CMK (cell line): ENCODE measurements at regions not wholly inside any gene's neighbourhood (a gene's known extent, or its start where the extent isn't known, plus 50 kb on each side); places are given as distances from the start of the nearest gene placed in this dataset.
"Not testable (repeated sequence)": the region's sequence is repeated elsewhere in the genome, so short reads cannot be mapped to it uniquely, and the experiment has no call there.

Source experiments
- DNase-seq: peaks from one replicate; pipeline ENCODE4 v3.0.0-alpha.2; 2010; ENCODE audit warnings: low read depth

DNA sequence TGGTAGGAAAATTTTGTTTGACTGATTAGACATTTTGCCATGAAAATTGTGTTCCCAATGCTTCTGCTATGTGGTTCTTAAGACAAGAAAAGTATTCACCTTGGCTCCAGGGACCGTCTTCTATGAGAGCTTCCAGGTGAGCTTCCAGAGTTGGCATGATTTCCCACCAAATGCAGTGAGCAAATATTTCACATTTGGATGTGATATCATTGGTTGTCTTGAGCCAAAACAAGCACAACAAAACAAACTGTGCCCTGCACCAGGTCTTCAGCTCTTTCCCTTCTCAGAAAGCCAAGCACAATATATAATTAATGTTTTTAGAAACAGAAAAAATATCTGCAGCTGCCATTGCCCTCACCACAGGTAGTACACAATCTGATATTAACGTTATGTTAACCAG is 1009.0 kb downstream of the PLA2G4A start:
- DNase-seq: no peak

DNA sequence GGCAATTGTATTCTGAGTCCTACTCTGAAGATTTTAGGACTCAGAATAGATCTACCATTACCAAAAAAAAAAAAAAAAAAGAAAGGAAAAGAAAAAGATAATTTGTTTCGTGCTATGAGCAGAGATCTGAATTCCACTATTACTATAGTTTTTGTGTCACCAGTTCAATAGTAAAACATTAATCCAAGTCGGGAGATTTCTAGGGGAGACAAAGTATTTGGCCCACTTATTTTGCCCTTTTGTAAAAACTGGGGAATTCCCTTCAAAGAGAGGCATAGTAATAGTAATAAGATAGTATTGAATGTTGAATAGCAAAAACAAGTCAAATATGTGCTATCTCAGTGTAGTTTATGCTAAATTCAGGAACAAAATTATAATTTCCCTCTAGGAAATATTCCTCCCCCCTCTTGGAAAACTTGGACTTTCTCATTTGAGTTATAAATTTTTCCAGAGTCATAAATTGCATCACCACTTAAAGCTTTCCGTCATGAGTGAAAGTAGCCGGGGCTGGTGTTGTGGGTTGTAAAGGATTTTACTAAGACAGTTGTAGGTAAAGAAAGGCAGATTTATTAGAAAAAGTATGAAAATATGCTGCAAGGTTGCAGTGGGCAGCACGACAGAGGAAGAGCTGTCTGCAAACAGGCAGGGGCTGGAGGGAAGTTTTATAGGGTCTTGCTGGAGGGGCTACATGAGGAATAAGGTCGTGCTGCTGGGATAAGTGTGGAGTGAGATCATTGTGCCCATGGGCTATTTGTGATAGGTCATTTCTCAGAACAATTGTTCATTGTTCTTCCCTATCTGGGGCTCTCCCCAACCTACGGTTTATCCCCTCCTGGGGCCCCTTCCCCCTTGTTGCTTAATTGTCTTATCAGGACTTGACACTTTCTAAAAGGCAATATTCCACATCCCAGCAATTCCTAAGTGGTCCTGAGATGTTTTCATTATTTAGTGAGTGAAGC is 1009.9 kb downstream of the PLA2G4A start:
- DNase-seq: no peak

DNA sequence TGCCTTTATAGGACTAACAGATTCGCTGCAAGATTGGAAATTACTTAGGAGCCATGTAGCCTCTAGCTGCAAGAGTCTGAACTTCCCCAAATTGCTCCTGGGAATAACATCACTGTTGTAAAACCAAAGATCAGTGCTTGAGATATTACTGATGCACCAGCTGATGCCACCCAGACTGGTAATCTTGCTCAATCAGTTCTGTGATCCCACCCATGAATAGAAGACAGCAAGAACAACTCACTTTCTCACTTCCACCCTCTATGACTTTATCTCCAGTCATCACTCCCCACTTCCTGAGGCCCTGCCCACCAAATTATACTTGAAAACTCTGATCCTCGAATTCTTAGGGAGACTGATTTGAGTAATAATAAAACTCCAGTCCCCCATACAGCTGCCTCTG is 1011.1 kb downstream of the PLA2G4A start:
- DNase-seq: no peak

DNA sequence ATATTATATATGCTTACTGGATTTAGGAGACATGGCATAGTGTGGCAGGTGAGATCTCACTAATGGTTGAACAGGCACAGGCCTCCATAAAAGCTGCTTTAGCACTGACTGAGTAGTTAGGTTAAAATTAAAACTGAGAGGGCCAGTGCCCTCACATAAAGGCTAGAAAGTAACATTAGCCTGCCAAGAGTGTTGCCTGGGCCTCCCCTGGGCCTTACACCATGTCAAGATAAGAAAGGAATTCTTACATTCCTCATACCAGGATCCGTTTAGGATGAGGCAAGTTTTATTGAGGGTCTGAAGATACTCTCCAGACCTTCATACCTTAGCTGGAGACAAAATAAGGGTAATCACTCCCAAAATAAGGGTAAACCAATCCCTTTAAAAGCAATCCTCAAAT is 1011.8 kb downstream of the PLA2G4A start:
- no peak for DNase-seq

GRCh38 chr1:187842406-187843165 is 1013.8 kb downstream of the PLA2G4A start:
- no peak for DNase-seq

- DNase-seq: no peak
Observed at GRCh38 chr1:187844313-187844712, 1015.6 kb downstream of the PLA2G4A start.

DNA sequence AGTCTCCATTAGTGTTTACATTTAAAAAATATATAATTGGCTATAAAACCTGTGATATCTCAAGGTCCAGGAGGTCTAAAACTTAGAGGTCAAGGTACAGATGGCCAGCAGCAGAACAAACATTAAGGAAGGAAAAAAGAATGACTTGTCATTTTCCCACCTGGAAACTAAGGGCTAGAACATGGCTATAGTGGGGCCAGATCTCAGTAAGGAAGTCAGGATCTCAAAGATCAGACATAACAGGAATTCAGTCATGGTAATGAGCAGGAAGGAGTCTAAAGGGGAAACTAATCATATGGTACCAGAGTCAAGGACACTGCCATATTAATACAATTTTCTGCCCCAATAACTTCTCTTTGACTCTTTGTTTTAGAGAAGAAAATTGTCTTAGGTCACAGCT is 1018.8 kb downstream of the PLA2G4A start:
- DNase-seq: no peak

DNA sequence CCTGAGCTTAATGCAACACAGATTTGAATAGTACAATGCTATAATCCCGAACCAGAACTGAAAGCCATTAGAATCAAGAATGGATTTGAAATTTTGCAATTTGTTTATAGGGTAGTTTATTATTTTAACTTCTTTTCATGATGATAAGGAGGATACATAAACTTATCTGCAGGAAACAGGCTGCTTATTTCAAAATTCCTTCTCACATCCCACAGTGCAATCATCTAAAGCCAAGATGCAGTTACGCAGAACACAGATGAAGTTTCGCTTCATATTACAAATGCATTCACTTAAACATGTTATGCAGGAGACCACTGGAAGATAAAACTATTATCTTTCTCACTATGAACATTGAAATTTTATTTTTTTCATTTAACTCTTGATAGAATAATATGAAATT is 1019.6 kb downstream of the PLA2G4A start:
- DNase-seq: peak; percentile 76

- not testable (repeated sequence) for DNase-seq
Observed at GRCh38 chr1:187850146-187850545, 1021.4 kb downstream of the PLA2G4A start.

DNA sequence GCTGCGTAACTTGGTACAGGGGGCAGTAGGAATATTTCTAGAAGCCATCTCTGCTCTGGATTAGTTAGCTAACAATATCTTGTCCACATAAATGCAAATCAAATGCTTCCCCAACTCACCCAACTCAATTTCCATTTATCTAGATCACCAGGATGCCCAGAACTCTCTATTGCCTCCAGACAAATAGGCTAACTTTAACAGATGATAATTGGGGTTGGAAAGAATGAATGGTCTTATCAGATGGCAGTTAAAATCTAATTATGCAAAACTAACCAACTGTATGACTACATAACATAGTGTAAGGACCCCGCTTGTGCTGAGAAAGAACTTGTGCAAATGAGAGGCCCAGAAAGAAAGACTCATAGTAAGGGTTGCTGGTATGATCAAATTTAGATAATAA is 1024.8 kb downstream of the PLA2G4A start:
- no peak for DNase-seq

GRCh38 chr1:187854457-187854856 is 1025.7 kb downstream of the PLA2G4A start:
- no peak for DNase-seq

DNA sequence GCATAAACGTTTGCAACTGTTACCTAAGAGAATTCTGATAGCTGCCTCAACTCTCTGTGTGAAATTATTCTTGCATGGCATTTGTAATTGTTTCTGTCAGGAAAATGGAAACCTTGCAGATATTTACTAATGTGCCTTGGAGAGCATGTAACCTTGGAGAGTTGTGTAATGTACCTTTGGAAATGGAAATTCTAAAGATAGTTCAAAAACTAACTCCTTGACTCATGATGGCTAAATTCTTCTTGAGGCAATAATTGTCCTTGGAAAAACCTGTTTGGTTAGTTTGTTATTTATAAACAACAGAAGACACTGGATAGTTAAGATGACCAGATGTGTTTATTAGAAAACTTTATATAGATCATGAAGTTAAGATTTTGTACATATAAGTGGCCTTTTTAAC is 1033.8 kb downstream of the PLA2G4A start:
- no peak for DNase-seq

DNA sequence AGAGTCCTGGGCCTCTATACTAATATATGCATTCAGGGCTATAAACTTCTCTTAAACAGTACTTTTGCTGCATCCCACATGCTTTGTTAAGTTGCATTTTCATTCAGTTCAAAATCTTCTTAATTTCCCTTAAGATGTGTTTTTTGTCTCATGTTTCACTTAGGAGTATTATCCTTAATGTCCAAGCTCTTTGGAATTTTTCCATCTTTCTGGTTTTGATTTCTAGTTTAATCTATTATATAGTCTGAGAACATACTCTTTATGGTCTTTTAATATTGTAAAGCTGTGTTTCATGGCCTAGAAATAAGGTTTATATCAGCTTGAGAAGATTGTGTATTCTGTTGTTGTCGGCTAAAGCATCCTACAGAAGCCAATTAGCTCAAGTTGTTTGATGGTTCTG is 1041.8 kb downstream of the PLA2G4A start:
- no peak for DNase-seq

- DNase-seq: no peak
Observed at GRCh38 chr1:187871177-187871845, 1042.6 kb downstream of the PLA2G4A start.

DNA sequence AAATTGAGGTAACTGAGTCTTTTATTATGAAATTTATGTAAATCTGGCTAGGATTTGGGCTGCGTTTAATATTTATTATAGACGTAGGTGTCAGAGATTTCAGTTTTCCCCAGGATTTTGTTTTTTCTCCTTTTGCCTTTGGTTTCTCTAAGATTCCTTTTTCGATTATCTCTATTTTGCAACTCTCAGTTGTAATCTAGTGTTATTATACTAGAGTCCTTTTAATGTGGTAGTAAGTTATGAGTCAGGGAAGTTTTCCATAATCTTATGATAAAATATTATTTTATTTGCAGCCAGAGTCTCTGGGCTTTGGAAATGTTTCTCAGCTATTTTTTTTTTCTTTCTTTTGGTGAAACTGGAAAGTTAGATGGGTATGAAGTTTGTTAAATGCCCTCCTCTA is 1043.8 kb downstream of the PLA2G4A start:
- DNase-seq: no peak

DNA sequence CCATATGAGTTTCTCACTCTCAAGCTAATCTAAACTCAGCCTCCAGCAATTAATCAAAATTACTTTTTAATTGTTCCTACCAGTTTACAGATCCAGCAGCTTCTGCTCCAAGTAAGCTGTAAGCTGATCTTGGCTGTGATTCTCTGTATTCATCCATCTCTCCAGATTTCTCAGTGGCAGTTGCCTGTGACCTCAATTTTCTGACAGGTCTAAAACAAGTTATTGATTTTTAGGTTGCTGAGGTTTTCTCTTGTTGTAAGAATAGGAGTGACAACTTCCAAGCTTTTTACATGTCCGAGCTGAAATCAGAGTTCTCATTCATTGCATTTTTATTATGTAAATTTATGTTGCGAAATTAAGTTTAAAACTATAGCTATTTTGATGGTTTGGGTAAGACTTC is 1044.4 kb downstream of the PLA2G4A start:
- no peak for DNase-seq

GRCh38 chr1:187876775-187877174 is 1048.0 kb downstream of the PLA2G4A start:
- no peak for DNase-seq

GRCh38 chr1:187877220-187877619 is 1048.5 kb downstream of the PLA2G4A start:
- no peak for DNase-seq

- DNase-seq: no peak
Observed at GRCh38 chr1:187878883-187879282, 1050.1 kb downstream of the PLA2G4A start.

DNA sequence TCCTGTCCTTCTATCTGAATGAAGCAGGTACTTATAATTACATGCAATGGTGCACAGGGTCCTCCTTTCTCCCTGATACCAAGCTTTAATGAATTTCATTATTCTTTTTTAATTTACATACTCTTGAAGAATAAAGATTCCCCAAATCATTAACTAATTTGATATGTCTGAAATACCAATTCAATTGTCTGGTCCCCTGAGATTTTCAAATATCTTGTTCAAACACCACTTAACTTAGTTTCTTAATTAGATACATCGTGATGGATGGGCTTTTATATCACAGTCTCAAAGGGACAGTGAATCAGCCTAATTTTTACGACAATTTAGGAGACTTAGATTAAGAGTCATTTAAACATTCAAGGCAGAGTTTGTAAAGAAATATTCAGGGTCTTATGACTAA is 1054.6 kb downstream of the PLA2G4A start:
- no peak for DNase-seq

- no peak for DNase-seq
Observed at GRCh38 chr1:187891993-187892682, 1063.4 kb downstream of the PLA2G4A start.

- DNase-seq: no peak
Observed at GRCh38 chr1:187892683-187893039, 1063.9 kb downstream of the PLA2G4A start.
